ENCODE measurements at regions not wholly inside any gene's neighbourhood (a gene's known extent, or its start where the extent isn't known, plus 50 kb on each side); places are given as distances from the start of the nearest gene placed in this dataset.

DNA sequence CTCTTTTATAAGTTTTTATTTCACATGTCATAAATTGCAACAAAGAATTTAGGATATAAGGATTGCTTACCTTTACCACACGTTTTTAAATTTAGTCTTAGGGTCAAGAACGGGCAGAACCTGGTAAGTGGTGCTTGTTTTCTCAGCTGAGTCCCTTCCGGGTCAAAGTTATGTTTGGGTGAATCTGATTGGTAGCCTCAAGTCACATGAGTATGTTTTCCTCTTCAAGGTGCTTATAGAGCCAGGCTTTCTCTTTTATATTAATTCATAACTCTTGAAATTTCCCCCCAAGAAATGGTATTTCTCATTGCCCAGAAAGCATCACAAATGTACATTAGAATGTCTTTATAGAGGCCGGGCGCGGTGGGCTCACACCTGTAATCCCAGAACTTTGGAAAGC lies 415.7 kb upstream of the ROBO2 start:
- no peak overlapping the region for H3K27ac ChIP-seq (ENCODE audit: low read depth in 2 of 2, low read length in 1 of 2)
- no peaks in the 10 kb centered on the region for H3K36me3 ChIP-seq (replicated peaks in 1 of 2; ENCODE audit: control insufficient read depth in 1 of 2, insufficient read depth in 2 of 2, low read length in 1 of 2)
- ChIA-PET POLR2A (no interaction called here), CTCF (no interaction called here)
- H4K20me1 ChIP-seq (ENCODE audit: insufficient read depth): no peaks in the 10 kb centered on the region
- H3K9ac ChIP-seq: no peak overlapping the region
- no peaks in the 10 kb centered on the region for H3K9me3 ChIP-seq
- H3K9me2 ChIP-seq: no peaks in the 10 kb centered on the region
- H3K4me3 ChIP-seq (ENCODE audit: low read depth in 2 of 2, low read length in 1 of 2): no peak overlapping the region
- TF ChIP-seq RAD21 (IDR thresholded peaks at IDR 0.05; ENCODE audit: low read length) (no peak), SMC3 (IDR thresholded peaks at IDR 0.05; ENCODE audit: low read depth, low read length) (no peak), FOSL2 (IDR thresholded peaks at IDR 0.05; ENCODE audit: borderline replicate concordance, low read depth) (no peak), TEAD4 (IDR thresholded peaks at IDR 0.05; ENCODE audit: borderline replicate concordance, insufficient read depth) (no peak), MXI1 (IDR thresholded peaks at IDR 0.05; ENCODE audit: low read depth, low read length) (no peak), CHD2 (IDR thresholded peaks at IDR 0.05; ENCODE audit: low read length, partially characterized antibody) (no peak), FOXJ3 (CRISPR knock-in tag; IDR thresholded peaks at IDR 0.05) (no peak), TAF1 (IDR thresholded peaks at IDR 0.05; ENCODE audit: borderline replicate concordance, low read depth, low read length) (no peak), EZH2phosphoT487 (IDR thresholded peaks at IDR 0.05; ENCODE audit: borderline replicate concordance, low read depth) (no peak), JUND (IDR thresholded peaks at IDR 0.05) (no peak), NFIC (IDR thresholded peaks at IDR 0.05; ENCODE audit: borderline replicate concordance) (no peak)
- TF ChIP-seq, protein P1, sequence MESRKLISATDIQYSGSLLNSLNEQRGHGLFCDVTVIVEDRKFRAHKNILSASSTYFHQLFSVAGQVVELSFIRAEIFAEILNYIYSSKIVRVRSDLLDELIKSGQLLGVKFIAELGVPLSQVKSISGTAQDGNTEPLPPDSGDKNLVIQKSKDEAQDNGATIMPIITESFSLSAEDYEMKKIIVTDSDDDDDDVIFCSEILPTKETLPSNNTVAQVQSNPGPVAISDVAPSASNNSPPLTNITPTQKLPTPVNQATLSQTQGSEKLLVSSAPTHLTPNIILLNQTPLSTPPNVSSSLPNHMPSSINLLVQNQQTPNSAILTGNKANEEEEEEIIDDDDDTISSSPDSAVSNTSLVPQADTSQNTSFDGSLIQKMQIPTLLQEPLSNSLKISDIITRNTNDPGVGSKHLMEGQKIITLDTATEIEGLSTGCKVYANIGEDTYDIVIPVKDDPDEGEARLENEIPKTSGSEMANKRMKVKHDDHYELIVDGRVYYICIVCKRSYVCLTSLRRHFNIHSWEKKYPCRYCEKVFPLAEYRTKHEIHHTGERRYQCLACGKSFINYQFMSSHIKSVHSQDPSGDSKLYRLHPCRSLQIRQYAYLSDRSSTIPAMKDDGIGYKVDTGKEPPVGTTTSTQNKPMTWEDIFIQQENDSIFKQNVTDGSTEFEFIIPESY (IDR thresholded peaks at IDR 0.05; ENCODE audit: borderline replicate concordance, low read depth): no peak
- TF ChIP-seq, protein P2, sequence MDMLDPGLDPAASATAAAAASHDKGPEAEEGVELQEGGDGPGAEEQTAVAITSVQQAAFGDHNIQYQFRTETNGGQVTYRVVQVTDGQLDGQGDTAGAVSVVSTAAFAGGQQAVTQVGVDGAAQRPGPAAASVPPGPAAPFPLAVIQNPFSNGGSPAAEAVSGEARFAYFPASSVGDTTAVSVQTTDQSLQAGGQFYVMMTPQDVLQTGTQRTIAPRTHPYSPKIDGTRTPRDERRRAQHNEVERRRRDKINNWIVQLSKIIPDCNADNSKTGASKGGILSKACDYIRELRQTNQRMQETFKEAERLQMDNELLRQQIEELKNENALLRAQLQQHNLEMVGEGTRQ (IDR thresholded peaks at IDR 0.05; ENCODE audit: borderline replicate concordance, low read depth, low read length): no peak
- TF ChIP-seq, protein P3, sequence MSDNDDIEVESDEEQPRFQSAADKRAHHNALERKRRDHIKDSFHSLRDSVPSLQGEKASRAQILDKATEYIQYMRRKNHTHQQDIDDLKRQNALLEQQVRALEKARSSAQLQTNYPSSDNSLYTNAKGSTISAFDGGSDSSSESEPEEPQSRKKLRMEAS (IDR thresholded peaks at IDR 0.05; ENCODE audit: low read depth): no peak
- TF ChIP-seq, protein P4, sequence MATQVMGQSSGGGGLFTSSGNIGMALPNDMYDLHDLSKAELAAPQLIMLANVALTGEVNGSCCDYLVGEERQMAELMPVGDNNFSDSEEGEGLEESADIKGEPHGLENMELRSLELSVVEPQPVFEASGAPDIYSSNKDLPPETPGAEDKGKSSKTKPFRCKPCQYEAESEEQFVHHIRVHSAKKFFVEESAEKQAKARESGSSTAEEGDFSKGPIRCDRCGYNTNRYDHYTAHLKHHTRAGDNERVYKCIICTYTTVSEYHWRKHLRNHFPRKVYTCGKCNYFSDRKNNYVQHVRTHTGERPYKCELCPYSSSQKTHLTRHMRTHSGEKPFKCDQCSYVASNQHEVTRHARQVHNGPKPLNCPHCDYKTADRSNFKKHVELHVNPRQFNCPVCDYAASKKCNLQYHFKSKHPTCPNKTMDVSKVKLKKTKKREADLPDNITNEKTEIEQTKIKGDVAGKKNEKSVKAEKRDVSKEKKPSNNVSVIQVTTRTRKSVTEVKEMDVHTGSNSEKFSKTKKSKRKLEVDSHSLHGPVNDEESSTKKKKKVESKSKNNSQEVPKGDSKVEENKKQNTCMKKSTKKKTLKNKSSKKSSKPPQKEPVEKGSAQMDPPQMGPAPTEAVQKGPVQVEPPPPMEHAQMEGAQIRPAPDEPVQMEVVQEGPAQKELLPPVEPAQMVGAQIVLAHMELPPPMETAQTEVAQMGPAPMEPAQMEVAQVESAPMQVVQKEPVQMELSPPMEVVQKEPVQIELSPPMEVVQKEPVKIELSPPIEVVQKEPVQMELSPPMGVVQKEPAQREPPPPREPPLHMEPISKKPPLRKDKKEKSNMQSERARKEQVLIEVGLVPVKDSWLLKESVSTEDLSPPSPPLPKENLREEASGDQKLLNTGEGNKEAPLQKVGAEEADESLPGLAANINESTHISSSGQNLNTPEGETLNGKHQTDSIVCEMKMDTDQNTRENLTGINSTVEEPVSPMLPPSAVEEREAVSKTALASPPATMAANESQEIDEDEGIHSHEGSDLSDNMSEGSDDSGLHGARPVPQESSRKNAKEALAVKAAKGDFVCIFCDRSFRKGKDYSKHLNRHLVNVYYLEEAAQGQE (IDR thresholded peaks at IDR 0.05; ENCODE audit: low read depth, low read length): no peak
- no peaks in the 10 kb centered on the region for H3K79me2 ChIP-seq (ENCODE audit: insufficient read depth)
- no peak overlapping the region for H3K4me2 ChIP-seq
- no peak overlapping the region for H2AFZ ChIP-seq (ENCODE audit: low read depth)
- H3K27me3 ChIP-seq (ENCODE audit: insufficient read depth): no peaks in the 10 kb centered on the region
- DNase-seq: no peak
- H3K4me1 ChIP-seq (ENCODE audit: control insufficient read depth in 1 of 2, insufficient read depth in 2 of 2, low read depth in 1 of 2, low read length in 1 of 2): no peaks in the 10 kb centered on the region
- WGBS (ENCODE audit: low lambda C conversion rate): 51% methylated on average over 6 of the region's 6 CpGs
- H3F3A ChIP-seq (replicated peaks; ENCODE audit: insufficient read depth): no peaks in the 10 kb centered on the region
